Natural killer cell (primary cell): ENCODE measurements at regions not wholly inside any gene's neighbourhood (a gene's known extent, or its start where the extent isn't known, plus 50 kb on each side); places are given as distances from the start of the nearest gene placed in this dataset.
A peak's percentile ranks its signal among the peaks of the same experiment; 100 is the strongest.

Experiments used
- ATAC-seq, 3 donors: fragments of 150-1000 bp in 2 of 3; fragments of 200-7000 bp in 1 of 3; cut with Tn5 transposase; 1 replicate in 1 of 3; 2 replicates in 2 of 3; pipeline ENCODE4 v1.10.0; 2021; ENCODE audit warnings: mild to moderate bottlenecking in 2 of 3, moderate library complexity in 2 of 3
- DNase-seq, 2 donors: peaks; one replicate each; pipeline versions ENCODE4 v3.0.0 to v3.0.0-alpha.2; 2013 to 2021; ENCODE audit warnings: mixed read lengths in 1 of 2
- H3K27ac ChIP-seq: one replicate; pipeline ENCODE4 v1.5.1; 2013; ENCODE audit warnings: mild to moderate bottlenecking, low read length
- H3K27me3 ChIP-seq: one replicate; pipeline ENCODE4 v1.6.1; 2013; ENCODE audit warnings: low read length; ENCODE audit not compliant: control insufficient read depth, insufficient read depth
- H3K36me3 ChIP-seq: one replicate; pipeline ENCODE4 v1.6.1; 2013; ENCODE audit warnings: low read length; ENCODE audit not compliant: control insufficient read depth, insufficient read depth
- H3K4me1 ChIP-seq: one replicate; pipeline ENCODE4 v1.6.1; 2013; ENCODE audit warnings: low read length; ENCODE audit not compliant: control insufficient read depth, insufficient read depth
- H3K4me3 ChIP-seq: one replicate; pipeline ENCODE4 v1.5.1; 2013; ENCODE audit warnings: low read length
- H3K9me3 ChIP-seq: one replicate; pipeline ENCODE4 v1.6.1; 2013; ENCODE audit warnings: low read length; ENCODE audit not compliant: control insufficient read depth, insufficient read depth
- H3K27ac Mint-ChIP-seq, 2 donors: one replicate each; pipeline ENCODE4 v1.8.0; 2022; ENCODE audit warnings: mild to moderate bottlenecking in 2 of 2, mixed read lengths in 2 of 2, moderate library complexity in 1 of 2
- H3K27me3 Mint-ChIP-seq, 2 donors: one replicate each; pipeline ENCODE4 v1.8.0; 2022; ENCODE audit warnings: low read depth in 2 of 2, mixed read lengths in 2 of 2
- H3K36me3 Mint-ChIP-seq: one replicate; pipeline ENCODE4 v1.8.0; 2022; ENCODE audit warnings: mixed read lengths
- H3K4me1 Mint-ChIP-seq, 2 donors: one replicate each; pipeline ENCODE4 v1.8.0; 2022; ENCODE audit warnings: mixed read lengths in 2 of 2
- H3K4me3 Mint-ChIP-seq: one replicate; pipeline ENCODE4 v1.8.0; 2022; ENCODE audit warnings: mild to moderate bottlenecking, moderate library complexity, mixed read lengths
- H3K9me3 Mint-ChIP-seq, 2 donors: one replicate each; pipeline ENCODE4 v1.8.0; 2022; ENCODE audit warnings: mixed read lengths in 2 of 2
- WGBS: methylation state at CpG from one replicate; pipeline ENCODE4 v1.1.7; 2013; ENCODE audit warnings: missing lambda C conversion rate; ENCODE audit not compliant: insufficient coverage; 5-methylcytosine and 5-hydroxymethylcytosine counted together
- intact Hi-C: fragments of 100-400 bp; cut with micrococcal nuclease; formaldehyde crosslinking; loops from one replicate; pipeline ENCODE4 v1.14.2; 2022
- TF ChIP-seq, protein P1 (sequence below): fragments of 200-600 bp; IDR thresholded peaks from one replicate; pipeline ENCODE4 v1.8.0; 2022; ENCODE audit warnings: antibody characterized with exemption

DNA sequence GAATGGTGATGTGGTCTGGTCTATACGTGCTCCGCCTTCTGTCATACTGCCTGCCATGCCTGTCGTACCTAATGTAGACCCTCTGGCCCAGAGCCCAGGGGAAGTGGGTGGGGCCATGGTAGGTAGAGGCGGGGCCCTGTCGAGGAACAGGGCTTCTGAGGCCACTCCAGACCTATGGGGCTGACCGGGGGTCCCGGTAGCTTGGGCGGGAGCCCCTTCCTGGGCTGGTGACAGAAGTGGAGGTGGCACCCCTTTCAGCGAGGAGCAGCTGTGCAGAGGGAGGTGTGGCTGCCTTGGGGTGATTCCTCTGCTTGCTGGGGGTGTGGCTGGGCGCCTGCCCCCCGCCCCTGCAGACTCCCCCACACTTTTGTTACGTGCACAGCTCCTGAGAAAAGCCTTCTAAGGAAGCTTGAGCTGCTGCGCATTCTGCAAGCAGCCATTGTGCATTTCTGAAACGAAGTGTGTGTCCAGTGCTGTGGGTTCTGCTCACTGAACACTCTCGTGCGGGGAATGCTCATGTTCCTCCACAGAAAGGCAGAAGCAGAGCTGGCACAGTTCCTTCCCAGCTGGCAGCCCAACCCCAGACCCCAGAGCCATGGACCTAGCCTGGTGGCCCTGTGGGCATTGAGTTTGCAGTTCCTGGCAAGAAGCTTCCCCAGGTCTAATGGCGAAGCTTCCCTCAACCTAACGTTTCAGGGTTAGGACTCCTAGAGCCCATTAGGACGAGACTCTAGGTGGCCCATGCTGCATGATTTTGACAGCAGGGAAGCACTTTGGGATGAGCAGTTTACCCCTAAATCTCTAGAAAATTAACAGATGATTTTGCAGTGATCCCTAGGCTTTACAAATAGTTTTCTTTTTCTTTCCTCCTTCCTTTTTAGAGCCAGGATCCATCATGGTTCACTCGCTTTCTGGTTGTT is 72.7 kb upstream of the HGFAC start:
- ATAC-seq (no peak), DNase-seq (peak in 1 of 2 donors; percentile 28)
- H3K9me3 ChIP-seq = no peaks in the 10 kb centered on the region
- peaks cover 2% of the 10 kb centered on the region for H3K27me3 ChIP-seq
- H3K36me3 ChIP-seq = no peaks in the 10 kb centered on the region
- peaks cover 48% of the 10 kb centered on the region for H3K4me1 ChIP-seq
- no peak overlapping the region for H3K4me3 ChIP-seq
- Mint-ChIP-seq H3K4me1 (peaks cover 11 to 40% of the 10 kb centered on the region in 2 donors), H3K27me3 (peaks cover 7 to 8% of the 10 kb centered on the region in 2 donors), H3K27ac (peak overlapping the region in 1 of 2 donors; percentile 74), H3K36me3 (no peaks in the 10 kb centered on the region), H3K4me3 (peak overlapping the region; percentile 68), H3K9me3 (no peaks in the 10 kb centered on the region)
- intact Hi-C loops = no loop called here
- 47% methylated on average over 19 of the region's 20 CpGs for WGBS
- TF ChIP-seq, protein P1, sequence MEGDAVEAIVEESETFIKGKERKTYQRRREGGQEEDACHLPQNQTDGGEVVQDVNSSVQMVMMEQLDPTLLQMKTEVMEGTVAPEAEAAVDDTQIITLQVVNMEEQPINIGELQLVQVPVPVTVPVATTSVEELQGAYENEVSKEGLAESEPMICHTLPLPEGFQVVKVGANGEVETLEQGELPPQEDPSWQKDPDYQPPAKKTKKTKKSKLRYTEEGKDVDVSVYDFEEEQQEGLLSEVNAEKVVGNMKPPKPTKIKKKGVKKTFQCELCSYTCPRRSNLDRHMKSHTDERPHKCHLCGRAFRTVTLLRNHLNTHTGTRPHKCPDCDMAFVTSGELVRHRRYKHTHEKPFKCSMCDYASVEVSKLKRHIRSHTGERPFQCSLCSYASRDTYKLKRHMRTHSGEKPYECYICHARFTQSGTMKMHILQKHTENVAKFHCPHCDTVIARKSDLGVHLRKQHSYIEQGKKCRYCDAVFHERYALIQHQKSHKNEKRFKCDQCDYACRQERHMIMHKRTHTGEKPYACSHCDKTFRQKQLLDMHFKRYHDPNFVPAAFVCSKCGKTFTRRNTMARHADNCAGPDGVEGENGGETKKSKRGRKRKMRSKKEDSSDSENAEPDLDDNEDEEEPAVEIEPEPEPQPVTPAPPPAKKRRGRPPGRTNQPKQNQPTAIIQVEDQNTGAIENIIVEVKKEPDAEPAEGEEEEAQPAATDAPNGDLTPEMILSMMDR = no peak
- no peak overlapping the region for H3K27ac ChIP-seq

DNA sequence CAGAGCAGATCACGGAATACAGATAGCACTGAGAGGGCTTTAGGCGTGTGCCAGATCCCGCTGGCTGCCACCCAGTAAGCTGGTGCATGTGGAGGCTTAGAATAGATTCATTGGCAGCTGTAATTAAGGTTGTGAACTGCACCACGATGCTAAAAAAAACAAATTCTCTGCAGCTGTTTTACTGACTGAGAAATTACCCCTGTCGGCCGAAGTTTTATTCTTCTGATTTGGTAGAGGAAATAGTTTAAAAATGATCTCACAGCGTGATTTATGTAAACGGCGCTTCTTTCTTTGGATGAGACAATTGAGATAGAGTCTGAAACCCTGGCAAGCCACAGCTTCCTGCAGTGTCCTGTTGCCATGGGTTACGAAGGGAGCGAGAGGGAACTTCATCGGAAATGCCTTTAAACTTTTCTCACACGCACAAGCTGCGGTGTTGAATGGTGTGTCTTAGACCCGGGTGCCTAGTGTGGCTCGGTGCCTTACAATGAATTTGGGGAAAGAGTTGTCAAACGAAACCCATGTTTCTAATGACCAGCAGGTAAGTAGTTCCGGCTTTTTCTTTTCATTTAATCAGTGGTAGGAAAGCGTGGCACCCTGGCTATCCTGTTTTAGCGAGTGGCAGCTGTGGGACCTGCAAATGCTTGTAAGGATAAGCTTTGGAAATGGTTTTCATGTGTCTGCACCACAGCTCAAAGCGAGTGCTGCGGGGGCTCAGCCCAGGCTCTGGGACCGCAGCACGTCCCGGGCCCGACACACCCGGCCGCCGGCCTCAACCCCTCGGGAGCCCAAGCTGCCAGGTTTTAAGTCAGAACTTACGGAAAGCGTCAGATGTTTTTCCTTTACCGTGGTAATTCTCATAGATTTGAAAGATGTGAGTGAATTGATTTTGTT is 71.7 kb upstream of the HGFAC start:
- TF ChIP-seq, protein P1 = no peak
- intact Hi-C loops = no loop called here
- no peaks in the 10 kb centered on the region for H3K9me3 ChIP-seq
- H3K4me3 ChIP-seq = no peak overlapping the region
- no peaks in the 10 kb centered on the region for H3K36me3 Mint-ChIP-seq
- peaks cover 7 to 8% of the 10 kb centered on the region in 2 donors for H3K27me3 Mint-ChIP-seq
- DNase-seq = peak in 1 of 2 donors; percentile 81
- ATAC-seq = peak; percentile 20 to 66 (median 36)
- no peaks in the 10 kb centered on the region for H3K36me3 ChIP-seq
- H3K27ac Mint-ChIP-seq = peak overlapping the region in 1 of 2 donors; percentile 74
- H3K27me3 ChIP-seq = peaks cover 2% of the 10 kb centered on the region
- WGBS = 47% methylated on average over 33 of the region's 33 CpGs
- H3K4me3 Mint-ChIP-seq = peak overlapping the region; percentile 68
- peaks cover 11 to 35% of the 10 kb centered on the region in 2 donors for H3K4me1 Mint-ChIP-seq
- no peak overlapping the region for H3K27ac ChIP-seq
- H3K4me1 ChIP-seq = peaks cover 51% of the 10 kb centered on the region
- H3K9me3 Mint-ChIP-seq = no peaks in the 10 kb centered on the region

DNA sequence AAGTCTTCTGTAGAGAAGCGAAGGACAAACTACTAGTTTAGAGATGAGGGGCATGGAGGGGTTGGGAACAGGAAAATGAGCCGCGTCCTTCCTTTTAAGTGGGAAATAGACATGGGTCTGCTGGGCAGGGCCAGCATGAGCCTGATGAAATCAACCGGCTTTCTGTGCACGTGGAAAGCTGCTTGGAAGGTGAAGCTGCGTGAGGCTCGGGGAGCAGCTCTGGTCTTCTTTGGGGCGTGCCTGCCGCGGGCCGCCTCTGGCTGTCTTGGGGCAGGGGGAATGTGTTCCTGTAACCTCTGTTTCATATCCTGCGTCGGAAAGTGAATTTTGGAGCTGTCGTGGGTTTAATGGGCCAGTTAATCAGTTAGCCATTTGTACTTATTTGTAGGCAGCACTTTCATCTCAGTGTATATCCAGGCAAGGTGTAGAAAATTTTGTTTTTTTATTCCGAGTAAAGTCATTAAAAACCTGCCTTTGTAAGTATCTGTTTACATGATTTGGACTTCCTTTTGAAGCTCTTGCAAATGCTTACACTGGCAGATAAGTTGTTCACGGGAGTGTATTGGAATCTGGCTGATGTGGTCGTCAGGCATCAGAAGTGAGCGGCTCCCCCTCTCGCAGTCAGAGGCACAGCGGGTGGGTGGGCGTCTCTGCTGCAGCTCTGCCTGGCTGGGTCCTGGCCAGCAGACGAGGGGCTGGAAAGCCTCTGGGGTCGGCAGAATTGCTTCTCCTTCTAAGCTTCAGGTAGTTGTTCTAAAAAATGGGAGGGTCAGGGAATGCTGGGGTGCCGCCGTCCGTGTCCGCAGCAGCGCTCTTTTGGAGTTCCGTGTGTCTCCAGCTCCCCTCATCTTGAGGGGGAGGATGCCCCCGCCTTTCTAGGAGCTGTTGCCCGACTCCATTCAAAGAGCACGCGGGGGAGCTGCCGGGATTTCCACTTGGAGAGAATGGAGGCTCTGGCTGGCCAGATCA is 70.5 kb upstream of the HGFAC start:
- TF ChIP-seq, protein P1 = no peak
- ATAC-seq (no peak), DNase-seq (no peak)
- Histone ChIP-seq H3K9me3 (no peaks in the 10 kb centered on the region), H3K36me3 (no peaks in the 10 kb centered on the region), H3K4me3 (no peak overlapping the region), H3K4me1 (peaks cover 51% of the 10 kb centered on the region), H3K27ac (no peak overlapping the region), H3K27me3 (peaks cover 2% of the 10 kb centered on the region)
- no peaks in the 10 kb centered on the region for H3K36me3 Mint-ChIP-seq
- H3K9me3 Mint-ChIP-seq = no peaks in the 10 kb centered on the region
- no peak overlapping the region for H3K4me3 Mint-ChIP-seq
- intact Hi-C loops = no loop called here
- peaks cover 7 to 8% of the 10 kb centered on the region in 2 donors for H3K27me3 Mint-ChIP-seq
- H3K27ac Mint-ChIP-seq = no peak overlapping the region
- H3K4me1 Mint-ChIP-seq = peaks cover 11 to 31% of the 10 kb centered on the region in 2 donors
- WGBS = 92% methylated on average over 34 of the region's 34 CpGs
